ENCODE measurements at regions not wholly inside any gene's neighbourhood (a gene's known extent, or its start where the extent isn't known, plus 50 kb on each side); places are given as distances from the start of the nearest gene placed in this dataset.

DNA sequence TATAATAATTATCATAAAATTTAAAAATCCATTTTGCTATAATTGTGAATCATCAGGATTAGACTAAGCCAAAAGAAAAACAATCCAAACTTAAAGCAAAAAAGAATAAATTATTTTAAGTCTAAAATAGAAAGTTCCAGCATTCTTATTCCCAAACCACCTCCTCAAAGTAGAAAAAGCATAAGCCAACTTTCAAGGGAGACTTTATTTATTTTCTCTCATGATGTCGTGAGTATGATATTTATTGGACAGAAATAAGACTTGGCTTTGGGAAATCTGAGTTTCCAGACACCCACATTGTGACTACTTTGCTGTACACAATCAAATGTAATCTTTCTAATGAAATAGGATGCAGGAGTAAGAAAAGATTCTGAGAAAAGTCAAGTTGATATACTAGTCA is 372.1 kb downstream of the MTRR start:
- DNase-seq (ENCODE audit: low read depth), result no peak

GRCh38 chr5:8241558-8241957 is 372.6 kb downstream of the MTRR start:
- no peak for DNase-seq (ENCODE audit: low read depth)

- no peak for DNase-seq (ENCODE audit: low read depth)
Measured at GRCh38 chr5:8247049-8247899, 378.3 kb downstream of the MTRR start.

- DNase-seq (ENCODE audit: low read depth), result no peak
Measured at GRCh38 chr5:8253376-8253775, 384.4 kb downstream of the MTRR start.

- no peak for DNase-seq (ENCODE audit: low read depth)
Measured at GRCh38 chr5:8254674-8255073, 385.7 kb downstream of the MTRR start.

DNA sequence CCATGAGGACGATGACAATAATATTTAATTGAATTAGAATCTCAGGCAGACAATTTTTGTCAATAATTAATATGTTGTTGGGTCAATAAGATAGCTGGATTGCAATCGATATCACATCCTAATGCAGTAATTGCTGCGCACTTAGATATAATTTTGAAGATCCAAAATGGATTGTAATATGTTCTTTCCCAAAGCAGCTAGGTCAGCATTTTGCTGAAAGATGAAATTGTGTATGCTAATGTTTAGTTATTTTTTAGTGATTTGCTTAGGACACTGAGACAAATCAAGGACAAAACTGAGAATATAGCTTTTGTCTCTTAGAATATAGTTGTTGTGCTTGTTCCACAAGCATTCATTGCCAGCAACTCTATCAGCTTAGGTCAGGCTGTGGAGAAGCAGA is 389.9 kb downstream of the MTRR start:
- no peak for DNase-seq (ENCODE audit: low read depth)

DNA sequence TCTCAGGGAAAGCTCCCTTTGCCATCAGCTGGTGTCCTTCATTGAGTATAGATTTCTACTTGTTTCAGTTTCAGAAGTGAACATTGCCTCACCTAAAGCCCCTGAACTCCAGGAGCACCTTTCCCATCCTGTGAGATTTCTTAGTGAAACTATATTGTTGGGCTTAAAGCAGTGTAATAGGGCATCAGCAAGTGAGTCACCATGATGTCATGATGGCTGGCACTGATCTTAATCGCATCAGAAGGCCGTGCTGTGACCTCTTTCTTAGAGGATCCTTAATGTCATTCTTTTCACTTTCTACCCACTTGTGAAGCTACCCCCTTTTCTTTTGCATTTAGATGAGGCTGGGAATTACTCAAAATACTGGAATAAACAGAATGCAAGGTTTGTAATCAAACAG is 401.3 kb downstream of the MTRR start:
- DNase-seq (ENCODE audit: low read depth), result no peak

GRCh38 chr5:8280711-8281363 is 411.9 kb downstream of the MTRR start:
- no peak for DNase-seq (ENCODE audit: low read depth)

- no peak for DNase-seq (ENCODE audit: low read depth)
Measured at GRCh38 chr5:8288334-8288733, 419.4 kb downstream of the MTRR start.

GRCh38 chr5:8288897-8289516 is 420.1 kb downstream of the MTRR start:
- DNase-seq (ENCODE audit: low read depth), result no peak

- DNase-seq (ENCODE audit: low read depth), result no peak
Measured at GRCh38 chr5:8289779-8290178, 420.8 kb downstream of the MTRR start.

DNA sequence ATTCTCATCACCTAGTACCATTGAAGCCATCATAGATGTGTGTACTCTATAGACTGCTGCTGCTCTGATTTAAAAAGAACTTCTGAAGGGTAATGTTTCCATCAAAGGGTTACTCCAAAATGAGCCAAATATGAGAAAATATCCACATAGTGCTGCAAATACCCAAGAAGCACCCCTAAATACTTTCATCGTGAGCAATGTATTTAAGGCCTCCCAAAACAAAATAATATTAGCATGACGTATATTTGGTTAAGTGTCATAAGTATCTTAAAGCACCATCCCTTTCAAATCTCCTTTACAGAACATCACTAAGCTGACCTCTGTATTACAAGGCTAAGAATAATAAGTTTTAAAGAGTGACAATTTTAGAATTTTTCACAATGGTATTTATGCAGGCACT is 421.8 kb downstream of the MTRR start:
- DNase-seq (ENCODE audit: low read depth), result no peak

GRCh38 chr5:8291641-8292040 is 422.7 kb downstream of the MTRR start:
- DNase-seq (ENCODE audit: low read depth), result no peak

GRCh38 chr5:8295141-8295540 is 426.2 kb downstream of the MTRR start:
- no peak for DNase-seq (ENCODE audit: low read depth)

GRCh38 chr5:8299716-8300115 is 430.8 kb downstream of the MTRR start:
- DNase-seq (ENCODE audit: low read depth), result no peak

GRCh38 chr5:8304341-8304740 is 435.4 kb downstream of the MTRR start:
- no peak for DNase-seq (ENCODE audit: low read depth)

GRCh38 chr5:8306288-8306896 is 437.4 kb downstream of the MTRR start:
- DNase-seq (ENCODE audit: low read depth), result no peak

DNA sequence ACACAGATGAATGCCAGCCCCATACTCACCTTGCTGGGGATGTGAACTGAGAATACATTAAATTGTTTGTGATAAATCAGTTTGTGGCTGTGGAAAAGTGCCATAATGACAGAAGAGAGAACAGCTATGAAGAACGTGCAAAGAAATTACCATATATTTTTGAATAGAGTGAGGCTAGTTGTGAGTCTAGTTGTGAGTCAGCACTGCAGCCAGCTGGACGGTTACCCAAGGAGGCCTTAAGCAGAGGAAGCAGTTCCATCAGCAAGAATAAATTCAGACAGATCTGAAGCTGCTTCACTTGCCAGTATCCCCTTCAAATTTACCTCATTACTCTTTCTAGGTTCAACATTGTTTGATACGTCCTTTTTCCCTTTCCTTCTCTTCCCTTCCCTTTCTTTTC is 446.0 kb downstream of the MTRR start:
- DNase-seq (ENCODE audit: low read depth), result no peak

DNA sequence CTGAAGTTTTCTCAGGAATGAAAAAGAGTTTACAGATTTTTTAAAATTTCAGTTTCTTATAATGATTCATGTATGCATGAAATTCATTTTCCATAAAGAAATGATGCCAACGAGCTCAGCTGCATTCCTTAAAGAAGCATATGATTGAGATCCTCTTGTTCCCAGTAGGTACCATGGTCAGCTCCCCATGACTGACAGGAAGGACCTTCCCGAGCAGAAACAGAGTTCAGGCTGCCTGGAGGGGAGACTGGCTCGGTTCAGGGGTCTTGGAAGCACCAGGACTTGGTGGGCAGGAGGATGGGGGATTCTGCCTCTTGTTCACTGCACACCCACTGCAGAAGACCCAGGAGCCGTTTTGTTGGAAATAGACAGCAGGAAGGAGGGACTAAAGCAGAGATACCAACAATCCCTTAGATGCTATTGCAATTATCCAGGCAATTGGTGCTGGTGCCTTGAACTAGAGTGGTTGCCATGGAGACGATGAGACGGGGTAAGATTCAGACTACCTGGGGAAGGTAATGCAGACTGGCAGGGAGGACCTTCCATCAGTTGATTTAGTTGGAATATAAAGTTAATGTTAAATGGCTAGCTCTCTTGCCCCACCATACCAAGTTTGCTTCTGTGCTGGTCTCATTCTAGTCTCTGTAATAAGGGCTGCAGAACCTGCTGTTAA is 447.8 kb downstream of the MTRR start:
- no peak for DNase-seq (ENCODE audit: low read depth)

DNA sequence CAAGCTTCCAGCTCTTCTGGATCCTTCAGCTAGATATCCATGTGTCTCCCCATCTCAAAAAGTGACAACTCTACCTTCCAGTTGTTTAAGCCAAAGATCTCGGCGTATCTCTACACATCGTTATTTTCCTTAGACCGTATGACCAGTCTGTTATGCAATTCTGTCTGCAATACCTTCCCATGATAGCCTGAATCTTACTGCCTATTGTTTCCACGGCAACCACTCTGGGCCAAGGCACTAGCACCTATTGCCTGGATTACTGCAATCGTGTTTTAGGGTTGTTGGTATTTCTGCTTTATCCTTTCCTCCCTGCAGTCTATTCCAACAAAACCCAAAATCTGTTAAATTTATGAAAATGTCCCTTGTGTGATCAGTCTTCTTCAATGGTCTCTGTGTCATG is 448.4 kb downstream of the MTRR start:
- no peak for DNase-seq (ENCODE audit: low read depth)

GRCh38 chr5:8320244-8320643 is 451.3 kb downstream of the MTRR start:
- DNase-seq (ENCODE audit: low read depth), result no peak

- no peak for DNase-seq (ENCODE audit: low read depth)
Measured at GRCh38 chr5:8321272-8321671, 452.3 kb downstream of the MTRR start.

Measured in T-helper 22 cell (primary cell).